H9 (cell line): ENCODE measurements at regions not wholly inside any gene's neighbourhood (a gene's known extent, or its start where the extent isn't known, plus 50 kb on each side); places are given as distances from the start of the nearest gene placed in this dataset.

Experiments used
- DNase-seq: peaks from one replicate; pipeline ENCODE4 v3.0.0-alpha.2; 2017
- H2AFZ ChIP-seq: one replicate; pipeline ENCODE4 v1.6.1; 2013; ENCODE audit warnings: mild to moderate bottlenecking, low read length, control low read depth, moderate library complexity
- H2AK5ac ChIP-seq: 2 replicates; pipeline ENCODE4 v1.6.1; 2013; ENCODE audit warnings: low read length, control low read depth, mixed read lengths; ENCODE audit not compliant: insufficient read length
- H2BK120ac ChIP-seq: one replicate; pipeline ENCODE4 v1.6.1; 2013; ENCODE audit warnings: low read depth, mild to moderate bottlenecking, low read length, control low read depth, inconsistent platforms; ENCODE audit not compliant: poor library complexity, severe bottlenecking
- H2BK12ac ChIP-seq: 2 replicates; pipeline ENCODE4 v1.6.1; 2013; ENCODE audit warnings: low read length, control low read depth, mixed read lengths, low read depth; ENCODE audit not compliant: insufficient read length
- H2BK15ac ChIP-seq: 2 replicates; pipeline ENCODE4 v1.6.1; 2013; ENCODE audit warnings: low read depth, low read length, control low read depth
- H2BK20ac ChIP-seq: one replicate; pipeline ENCODE4 v1.6.1; 2013; ENCODE audit warnings: low read depth, mild to moderate bottlenecking, low read length, control low read depth, inconsistent platforms; ENCODE audit not compliant: poor library complexity, severe bottlenecking
- H2BK5ac ChIP-seq: 2 replicates; pipeline ENCODE4 v1.6.1; 2013; ENCODE audit warnings: low read length, control low read depth, mixed read lengths; ENCODE audit not compliant: insufficient read length
- H3K14ac ChIP-seq: 2 replicates; pipeline ENCODE4 v1.6.1; 2013; ENCODE audit warnings: low read length, control low read depth; ENCODE audit not compliant: insufficient read depth
- H3K18ac ChIP-seq: 2 replicates; pipeline ENCODE4 v1.6.1; 2013; ENCODE audit warnings: low read depth, mild to moderate bottlenecking, mixed read lengths, low read length, control low read depth; ENCODE audit not compliant: insufficient read length
- H3K23ac ChIP-seq: 2 replicates; pipeline ENCODE4 v1.6.1; 2013; ENCODE audit warnings: low read length, control low read depth, mixed read lengths, low read depth; ENCODE audit not compliant: insufficient read length
- H3K23me2 ChIP-seq: 2 replicates; pipeline ENCODE4 v1.6.1; 2013; ENCODE audit warnings: low read depth, mild to moderate bottlenecking, mixed read lengths, low read length, control low read depth; ENCODE audit not compliant: insufficient read length, poor library complexity, severe bottlenecking
- H3K27ac ChIP-seq: 2 replicates; pipeline ENCODE4 v1.5.1; 2013; ENCODE audit warnings: low read length, control low read depth, mixed read lengths, low read depth; ENCODE audit not compliant: insufficient read length
- H3K27me3 ChIP-seq: 2 replicates; pipeline ENCODE4 v1.6.1; 2013; ENCODE audit warnings: low read length, control low read depth, inconsistent platforms; ENCODE audit not compliant: insufficient read depth
- H3K4ac ChIP-seq: 2 replicates; pipeline ENCODE4 v1.6.1; 2013; ENCODE audit warnings: low read depth, mild to moderate bottlenecking, control low read depth, inconsistent platforms, low read length, moderate library complexity
- H3K4me1 ChIP-seq: 2 replicates; pipeline ENCODE4 v1.6.1; 2013; ENCODE audit warnings: low read length, control low read depth, inconsistent platforms; ENCODE audit not compliant: insufficient read depth
- H3K4me2 ChIP-seq: 2 replicates; pipeline ENCODE4 v1.6.1; 2013; ENCODE audit warnings: low read length, control low read depth, mixed read lengths; ENCODE audit not compliant: insufficient read length, insufficient read depth
- H3K56ac ChIP-seq: 2 replicates; pipeline ENCODE4 v1.6.1; 2013; ENCODE audit warnings: low read depth, mild to moderate bottlenecking, mixed read lengths, low read length, control low read depth; ENCODE audit not compliant: insufficient read length
- H3K79me1 ChIP-seq: 2 replicates; pipeline ENCODE4 v1.6.1; 2013; ENCODE audit warnings: low read depth, mild to moderate bottlenecking, moderate library complexity, low read length, control low read depth, inconsistent platforms; ENCODE audit not compliant: insufficient read depth, poor library complexity, severe bottlenecking
- H3K79me2 ChIP-seq: 2 replicates; pipeline ENCODE4 v1.6.1; 2013; ENCODE audit warnings: low read length, control low read depth, inconsistent platforms; ENCODE audit not compliant: insufficient read depth
- H3K9ac ChIP-seq: 2 replicates; pipeline ENCODE4 v1.6.1; 2013; ENCODE audit warnings: low read length, control low read depth, mixed read lengths; ENCODE audit not compliant: insufficient read length; ENCODE audit errors: extremely low read depth
- H3K9me3 ChIP-seq: one replicate; pipeline ENCODE4 v1.6.1; 2013; ENCODE audit warnings: low read depth, low read length, inconsistent platforms; ENCODE audit not compliant: control insufficient read depth
- H3T11ph ChIP-seq: one replicate; pipeline ENCODE4 v1.6.1; 2013; ENCODE audit warnings: mild to moderate bottlenecking, low read length, control low read depth, inconsistent platforms
- H4K20me1 ChIP-seq: one replicate; pipeline ENCODE4 v1.6.1; 2013; ENCODE audit not compliant: control insufficient read depth, insufficient read length, insufficient read depth
- H4K5ac ChIP-seq: 2 replicates; pipeline ENCODE4 v1.6.1; 2013; ENCODE audit warnings: low read depth, mild to moderate bottlenecking, mixed read lengths, low read length, control low read depth; ENCODE audit not compliant: insufficient read length
- H4K8ac ChIP-seq: replicated peaks from 2 replicates; pipeline ENCODE4 v1.6.1; 2013; ENCODE audit warnings: low read length, control low read depth, mixed read lengths, low read depth; ENCODE audit not compliant: insufficient read length
- H4K91ac ChIP-seq: 2 replicates; pipeline ENCODE4 v1.6.1; 2013; ENCODE audit warnings: low read depth, mild to moderate bottlenecking, moderate library complexity, mixed read lengths, low read length, control low read depth; ENCODE audit not compliant: insufficient read length
- H3K27ac Mint-ChIP-seq, 3 experiments: 2 replicates in 2 of 3; 3 replicates in 1 of 3; pipeline ENCODE4 v1.8.0; 2020 to 2021; ENCODE audit warnings: mixed read lengths in 3 of 3, mild to moderate bottlenecking in 1 of 3, moderate library complexity in 1 of 3
- H3K27me3 Mint-ChIP-seq: 2 replicates; pipeline ENCODE4 v1.8.0; 2021; ENCODE audit warnings: low read depth, mild to moderate bottlenecking, moderate library complexity, mixed read lengths
- H3K36me3 Mint-ChIP-seq, 3 experiments: 2 replicates in 2 of 3; 3 replicates in 1 of 3; pipeline ENCODE4 v1.8.0; 2020 to 2021; ENCODE audit warnings: low read depth in 3 of 3, mixed read lengths in 3 of 3; ENCODE audit not compliant: insufficient read depth in 1 of 3
- H3K4me1 Mint-ChIP-seq, 2 experiments: 2 replicates each; pipeline ENCODE4 v1.8.0; 2020; ENCODE audit warnings: mixed read lengths in 2 of 2
- H3K4me3 Mint-ChIP-seq, 2 experiments: 2 replicates in 1 of 2; 3 replicates in 1 of 2; pipeline ENCODE4 v1.8.0; 2020 to 2021; ENCODE audit warnings: mild to moderate bottlenecking in 2 of 2, mixed read lengths in 2 of 2, moderate library complexity in 1 of 2
- H3K9me3 Mint-ChIP-seq, 2 experiments: 2 replicates in 1 of 2; 3 replicates in 1 of 2; pipeline ENCODE4 v1.8.0; 2020; ENCODE audit warnings: mild to moderate bottlenecking in 2 of 2, mixed read lengths in 2 of 2, moderate library complexity in 1 of 2
- WGBS: extraction: QIAGEN DNeasy Blood & Tissue Kit; methylation state at CpG from one replicate; pipeline ENCODE4 v1.1.7; 2013; ENCODE audit warnings: missing lambda C conversion rate, low lambda C conversion rate, mixed read lengths; ENCODE audit not compliant: insufficient read length; ENCODE audit errors: extremely low coverage; 5-methylcytosine and 5-hydroxymethylcytosine counted together
- TF ChIP-seq, protein P1 (sequence below): fragments of 200-600 bp; sonication (generic); conservative IDR thresholded peaks from 3 replicates; pipeline ENCODE4 v1.8.0; 2021; ENCODE audit warnings: antibody characterized with exemption, mild to moderate bottlenecking

DNA sequence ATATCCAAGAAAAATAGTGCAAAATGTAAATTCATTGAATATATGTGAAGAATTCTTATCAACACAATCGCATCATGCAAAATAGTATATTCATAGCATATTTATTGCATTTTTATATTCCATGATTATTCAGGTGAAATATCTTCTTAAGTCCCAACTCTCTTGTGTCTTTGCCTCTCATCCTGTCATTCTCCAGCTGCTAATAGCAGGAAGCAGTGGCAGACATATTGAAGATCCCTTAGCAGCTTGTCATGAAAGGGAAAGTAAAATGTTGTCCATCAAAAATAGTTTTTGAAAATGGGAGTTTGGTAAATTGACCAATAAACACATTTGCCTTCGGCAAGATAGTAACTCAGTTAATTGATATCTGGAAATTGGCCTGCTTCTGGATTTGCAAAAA lies 265.3 kb upstream of the TGFBR2 start:
- H3K27ac ChIP-seq, result no peak overlapping the region

More for the DNA sequence above, 265.3 kb upstream of the TGFBR2 start:
- Histone ChIP-seq H3K18ac (no peak overlapping the region), H4K8ac (no peak overlapping the region), H3K14ac (no peak overlapping the region), H3K23me2 (no peaks in the 10 kb centered on the region), H3K4ac (no peak overlapping the region), H3K4me1 (no peaks in the 10 kb centered on the region), H2BK120ac (no peak overlapping the region), H3K27me3 (no peaks in the 10 kb centered on the region), H3K79me2 (no peaks in the 10 kb centered on the region), H4K91ac (no peak overlapping the region), H2BK5ac (no peak overlapping the region), H3K9ac (no peak overlapping the region), H4K20me1 (no peaks in the 10 kb centered on the region), H3K9me3 (no peaks in the 10 kb centered on the region), H4K5ac (no peak overlapping the region), H3K4me2 (no peak overlapping the region), H2AK5ac (no peak overlapping the region), H3K56ac (no peak overlapping the region), H2BK20ac (no peak overlapping the region), H3K79me1 (no peaks in the 10 kb centered on the region), H2BK15ac (no peak overlapping the region), H2BK12ac (no peak overlapping the region), H2AFZ (no peak overlapping the region), H3T11ph (no peak overlapping the region), H3K23ac (no peak overlapping the region)
- Mint-ChIP-seq H3K36me3 (no peaks in the 10 kb centered on the region), H3K9me3 (peaks cover 0 to 2% of the 10 kb centered on the region in 2 experiments; a peak in 2 of 5 replicates), H3K27ac (no peak overlapping the region), H3K27me3 (no peaks in the 10 kb centered on the region), H3K4me1 (peaks cover 2 to 3% of the 10 kb centered on the region in 2 experiments; a peak in 2 of 4 replicates), H3K4me3 (no peak overlapping the region)
- no CpG with 5 or more reads among the region's 2 CpGs for WGBS
- TF ChIP-seq, protein P1, sequence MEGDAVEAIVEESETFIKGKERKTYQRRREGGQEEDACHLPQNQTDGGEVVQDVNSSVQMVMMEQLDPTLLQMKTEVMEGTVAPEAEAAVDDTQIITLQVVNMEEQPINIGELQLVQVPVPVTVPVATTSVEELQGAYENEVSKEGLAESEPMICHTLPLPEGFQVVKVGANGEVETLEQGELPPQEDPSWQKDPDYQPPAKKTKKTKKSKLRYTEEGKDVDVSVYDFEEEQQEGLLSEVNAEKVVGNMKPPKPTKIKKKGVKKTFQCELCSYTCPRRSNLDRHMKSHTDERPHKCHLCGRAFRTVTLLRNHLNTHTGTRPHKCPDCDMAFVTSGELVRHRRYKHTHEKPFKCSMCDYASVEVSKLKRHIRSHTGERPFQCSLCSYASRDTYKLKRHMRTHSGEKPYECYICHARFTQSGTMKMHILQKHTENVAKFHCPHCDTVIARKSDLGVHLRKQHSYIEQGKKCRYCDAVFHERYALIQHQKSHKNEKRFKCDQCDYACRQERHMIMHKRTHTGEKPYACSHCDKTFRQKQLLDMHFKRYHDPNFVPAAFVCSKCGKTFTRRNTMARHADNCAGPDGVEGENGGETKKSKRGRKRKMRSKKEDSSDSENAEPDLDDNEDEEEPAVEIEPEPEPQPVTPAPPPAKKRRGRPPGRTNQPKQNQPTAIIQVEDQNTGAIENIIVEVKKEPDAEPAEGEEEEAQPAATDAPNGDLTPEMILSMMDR, result no peak
- DNase-seq, result no peak
